ENCODE measurements at regions not wholly inside any gene's neighbourhood (a gene's known extent, or its start where the extent isn't known, plus 50 kb on each side); places are given as distances from the start of the nearest gene placed in this dataset.
A peak's percentile ranks its signal among the peaks of the same experiment; 100 is the strongest.

DNA sequence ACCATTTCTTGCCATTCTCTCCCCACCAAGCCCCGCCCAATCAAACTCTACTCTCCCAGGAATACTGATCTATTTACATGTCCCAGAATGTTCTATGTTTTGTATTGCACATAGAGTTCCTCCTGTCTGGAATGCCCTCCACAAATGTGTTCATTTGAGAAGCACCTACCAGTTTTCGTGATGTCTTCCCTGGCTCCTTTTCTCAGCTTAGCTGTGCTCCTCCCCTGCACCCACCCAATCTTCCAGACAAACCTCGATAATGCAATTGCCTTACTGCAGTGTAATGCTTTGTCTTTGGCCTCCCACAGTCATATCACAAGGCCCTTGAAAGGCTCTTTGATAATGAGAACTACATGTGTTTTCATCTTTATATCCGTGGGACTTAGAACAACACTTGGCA, 214.5 kb upstream of the ANKRD55 start:
- no peak for DNase-seq (ENCODE audit: low read depth)
- Histone ChIP-seq H3K36me3 (ENCODE audit: control insufficient read depth, insufficient read depth, low read length) (no peaks in the 10 kb centered on the region), H3K27me3 (ENCODE audit: control insufficient read depth, insufficient read depth, low read length) (no peaks in the 10 kb centered on the region), H3K4me3 (ENCODE audit: low read depth, low read length) (no peak overlapping the region)
- TF ChIP-seq, protein P1, sequence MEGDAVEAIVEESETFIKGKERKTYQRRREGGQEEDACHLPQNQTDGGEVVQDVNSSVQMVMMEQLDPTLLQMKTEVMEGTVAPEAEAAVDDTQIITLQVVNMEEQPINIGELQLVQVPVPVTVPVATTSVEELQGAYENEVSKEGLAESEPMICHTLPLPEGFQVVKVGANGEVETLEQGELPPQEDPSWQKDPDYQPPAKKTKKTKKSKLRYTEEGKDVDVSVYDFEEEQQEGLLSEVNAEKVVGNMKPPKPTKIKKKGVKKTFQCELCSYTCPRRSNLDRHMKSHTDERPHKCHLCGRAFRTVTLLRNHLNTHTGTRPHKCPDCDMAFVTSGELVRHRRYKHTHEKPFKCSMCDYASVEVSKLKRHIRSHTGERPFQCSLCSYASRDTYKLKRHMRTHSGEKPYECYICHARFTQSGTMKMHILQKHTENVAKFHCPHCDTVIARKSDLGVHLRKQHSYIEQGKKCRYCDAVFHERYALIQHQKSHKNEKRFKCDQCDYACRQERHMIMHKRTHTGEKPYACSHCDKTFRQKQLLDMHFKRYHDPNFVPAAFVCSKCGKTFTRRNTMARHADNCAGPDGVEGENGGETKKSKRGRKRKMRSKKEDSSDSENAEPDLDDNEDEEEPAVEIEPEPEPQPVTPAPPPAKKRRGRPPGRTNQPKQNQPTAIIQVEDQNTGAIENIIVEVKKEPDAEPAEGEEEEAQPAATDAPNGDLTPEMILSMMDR (IDR thresholded peaks at IDR 0.05; ENCODE audit: insufficient read depth, low read length, poor library complexity, severe bottlenecking), result no peak

DNA sequence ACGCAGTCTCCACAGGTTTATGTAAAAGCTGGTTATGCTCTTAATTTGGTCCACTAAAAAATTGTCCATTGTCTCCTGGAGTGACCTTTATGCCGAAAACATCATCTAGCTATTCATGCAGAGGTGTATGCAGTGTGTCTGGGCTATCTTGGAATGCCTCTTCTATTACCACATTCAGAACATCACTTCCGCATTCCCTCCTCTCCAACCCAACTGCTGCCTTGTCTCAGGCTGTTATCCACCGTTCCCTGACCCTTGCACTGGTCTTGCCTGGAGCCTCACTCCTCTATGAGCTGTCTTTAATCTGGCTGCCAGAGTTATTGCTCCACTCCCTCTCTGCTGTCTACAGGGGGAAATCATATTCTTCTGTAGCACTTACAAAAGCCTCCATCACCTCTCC, 214.1 kb upstream of the ANKRD55 start:
- TF ChIP-seq, protein P1 (IDR thresholded peaks at IDR 0.05; ENCODE audit: insufficient read depth, low read length, poor library complexity, severe bottlenecking), result no peak
- no peak overlapping the region for H3K4me3 ChIP-seq (ENCODE audit: low read depth, low read length)
- DNase-seq (ENCODE audit: low read depth), result no peak
- no peaks in the 10 kb centered on the region for H3K36me3 ChIP-seq (ENCODE audit: control insufficient read depth, insufficient read depth, low read length)
- H3K27me3 ChIP-seq (ENCODE audit: control insufficient read depth, insufficient read depth, low read length), result no peaks in the 10 kb centered on the region

DNA sequence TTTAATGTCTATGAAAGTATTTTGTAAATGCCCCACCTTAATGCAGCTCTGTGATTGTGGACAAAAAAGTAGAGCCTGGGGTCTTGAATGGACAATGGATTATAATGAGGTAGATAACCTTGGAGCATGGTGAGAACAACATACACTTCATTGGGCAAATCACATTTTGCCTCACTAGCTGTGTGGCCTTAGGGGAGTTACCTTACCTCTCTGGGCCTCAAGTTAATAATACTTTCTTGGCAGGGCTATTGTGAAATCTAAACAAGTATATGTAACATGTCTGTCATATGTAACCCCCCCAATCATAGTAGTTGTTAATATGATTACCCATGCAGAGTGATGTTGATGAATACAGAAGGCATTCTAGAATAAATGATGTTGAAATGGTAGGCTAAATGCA, 213.6 kb upstream of the ANKRD55 start:
- no peaks in the 10 kb centered on the region for H3K36me3 ChIP-seq (ENCODE audit: control insufficient read depth, insufficient read depth, low read length)

DNA sequence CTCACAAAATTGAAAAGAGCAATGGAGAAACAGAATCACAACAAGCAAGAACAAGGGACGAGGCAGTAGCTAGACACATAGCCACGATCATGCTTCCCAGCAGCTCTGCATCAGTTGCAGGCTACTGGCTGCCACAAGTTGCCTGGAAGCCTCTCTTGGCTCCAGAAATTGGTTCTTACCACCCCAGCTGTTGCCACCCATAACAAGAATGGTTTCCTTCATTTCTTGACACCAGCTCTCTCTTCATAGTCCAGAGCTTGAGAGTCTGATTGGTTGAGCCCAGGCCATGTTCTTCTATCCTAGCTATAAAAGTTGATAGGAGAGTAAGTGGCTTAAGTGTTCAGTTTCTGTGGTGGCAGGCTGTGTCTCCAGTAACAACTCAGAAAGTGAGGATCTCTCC, 210.7 kb upstream of the ANKRD55 start:
- Histone ChIP-seq H3K4me3 (ENCODE audit: low read depth, low read length) (no peak overlapping the region), H3K36me3 (ENCODE audit: control insufficient read depth, insufficient read depth, low read length) (no peaks in the 10 kb centered on the region), H3K27me3 (ENCODE audit: control insufficient read depth, insufficient read depth, low read length) (no peaks in the 10 kb centered on the region)
- TF ChIP-seq, protein P1 (IDR thresholded peaks at IDR 0.05; ENCODE audit: insufficient read depth, low read length, poor library complexity, severe bottlenecking), result no peak
- no peak for DNase-seq (ENCODE audit: low read depth)

More for the DNA sequence above, 213.6 kb upstream of the ANKRD55 start:
- Histone ChIP-seq H3K4me3 (ENCODE audit: low read depth, low read length) (no peak overlapping the region), H3K27me3 (ENCODE audit: control insufficient read depth, insufficient read depth, low read length) (no peaks in the 10 kb centered on the region)
- TF ChIP-seq, protein P1 (IDR thresholded peaks at IDR 0.05; ENCODE audit: insufficient read depth, low read length, poor library complexity, severe bottlenecking), result no peak
- no peak for DNase-seq (ENCODE audit: low read depth)

DNA sequence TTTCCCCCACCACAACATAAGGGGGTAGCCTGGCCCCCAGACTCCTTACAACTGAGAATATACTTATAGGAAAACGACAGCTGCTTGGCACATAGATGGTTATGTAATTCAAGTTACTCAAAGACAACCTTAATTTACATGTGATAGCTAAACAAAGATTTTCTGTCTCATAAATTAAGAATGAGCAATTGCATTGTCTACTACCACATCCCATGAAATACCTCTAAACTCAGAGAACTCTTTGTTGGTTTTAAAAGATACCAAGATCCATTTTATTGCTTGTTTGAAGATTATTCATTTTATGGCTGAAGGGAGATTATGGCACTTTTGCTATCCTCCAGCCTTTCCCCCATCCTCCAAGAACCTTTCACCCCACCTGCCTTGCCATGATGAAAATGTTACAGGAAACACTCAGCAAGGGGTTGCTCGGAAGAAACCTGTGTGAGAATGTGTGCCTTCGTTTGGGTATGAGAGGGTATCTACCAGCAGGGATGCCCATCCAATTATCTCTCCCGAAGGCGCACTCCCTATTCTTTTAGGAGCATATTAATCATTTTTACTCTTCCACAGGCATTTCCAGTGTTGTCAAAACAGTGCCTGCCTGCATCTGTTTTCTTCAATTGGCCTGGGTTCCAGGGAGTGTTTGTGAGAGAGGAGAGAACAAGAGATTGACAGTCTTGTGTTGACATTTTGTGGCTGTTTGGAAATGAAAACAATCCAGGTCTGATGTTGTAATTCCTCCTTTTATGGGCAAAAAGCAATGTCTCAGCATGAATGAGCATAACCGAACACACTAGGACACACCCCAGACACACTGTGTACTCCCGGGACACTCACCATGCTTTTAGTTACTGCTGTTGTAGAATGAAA, 208.0 kb upstream of the ANKRD55 start:
- no peak overlapping the region for H3K4me3 ChIP-seq (ENCODE audit: low read depth, low read length)
- no peaks in the 10 kb centered on the region for H3K27me3 ChIP-seq (ENCODE audit: control insufficient read depth, insufficient read depth, low read length)
- peak; percentile 66 for DNase-seq (ENCODE audit: low read depth)
- TF ChIP-seq, protein P1 (IDR thresholded peaks at IDR 0.05; ENCODE audit: insufficient read depth, low read length, poor library complexity, severe bottlenecking), result no peak
- no peaks in the 10 kb centered on the region for H3K36me3 ChIP-seq (ENCODE audit: control insufficient read depth, insufficient read depth, low read length)

DNA sequence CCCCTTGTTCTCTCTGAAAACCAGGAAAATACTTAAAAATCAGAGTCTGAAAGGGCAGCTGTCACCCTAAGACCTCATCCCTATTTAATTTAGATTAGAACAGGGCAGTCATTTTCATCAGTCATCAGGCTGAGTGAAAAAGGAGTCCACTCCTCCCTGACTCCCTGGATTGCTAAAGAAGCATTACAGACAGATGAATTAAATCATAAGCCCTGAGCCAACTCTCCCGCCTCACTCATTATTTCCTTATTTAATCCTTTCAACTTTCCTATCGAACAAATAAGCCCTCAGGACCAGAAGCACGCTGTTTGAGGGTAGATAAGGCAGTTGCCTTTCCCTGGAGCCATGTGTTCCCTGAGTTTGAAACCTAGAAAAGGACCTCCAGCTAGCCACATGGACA, 201.9 kb upstream of the ANKRD55 start:
- TF ChIP-seq, protein P1 (IDR thresholded peaks at IDR 0.05; ENCODE audit: insufficient read depth, low read length, poor library complexity, severe bottlenecking), result no peak
- no peaks in the 10 kb centered on the region for H3K27me3 ChIP-seq (ENCODE audit: control insufficient read depth, insufficient read depth, low read length)
- no peak overlapping the region for H3K4me3 ChIP-seq (ENCODE audit: low read depth, low read length)
- DNase-seq (ENCODE audit: low read depth), result no peak
- no peaks in the 10 kb centered on the region for H3K36me3 ChIP-seq (ENCODE audit: control insufficient read depth, insufficient read depth, low read length)
